ENCODE measurements at regions not wholly inside any gene's neighbourhood (a gene's known extent, or its start where the extent isn't known, plus 50 kb on each side); places are given as distances from the start of the nearest gene placed in this dataset.
"Not testable (repeated sequence)": the region's sequence is repeated elsewhere in the genome, so short reads cannot be mapped to it uniquely, and the experiment has no call there.

- no peak for DNase-seq
Observed at GRCh38 chr18:77329651-77330050, 80.0 kb downstream of the GALR1 start.

GRCh38 chr18:77334876-77335275 lies 85.2 kb downstream of the GALR1 start:
- no peak for DNase-seq

- no peak for DNase-seq
Observed at GRCh38 chr18:77337604-77338003, 88.0 kb downstream of the GALR1 start.

- DNase-seq, result no peak
Observed at GRCh38 chr18:77339093-77339492, 89.4 kb downstream of the GALR1 start.

DNA sequence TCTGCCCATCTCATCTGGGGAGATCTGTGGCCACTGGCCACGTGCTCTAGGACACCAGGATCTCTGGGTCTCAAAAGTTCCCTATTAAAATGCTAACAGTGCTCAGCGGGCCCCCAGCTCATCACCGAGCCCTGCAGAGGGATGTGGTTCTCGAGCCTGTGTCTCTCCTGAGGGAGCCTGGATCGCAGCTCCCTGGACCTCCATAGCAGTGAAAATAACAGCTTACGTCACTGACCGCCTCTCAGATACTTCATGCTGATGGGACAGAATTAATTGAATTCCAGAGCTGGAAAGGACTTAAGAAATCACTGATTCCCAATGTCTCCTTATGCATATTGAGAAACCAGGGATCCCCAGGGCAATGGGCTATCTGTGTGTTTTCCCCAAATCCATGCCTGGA lies 90.0 kb downstream of the GALR1 start:
- no peak for DNase-seq

DNA sequence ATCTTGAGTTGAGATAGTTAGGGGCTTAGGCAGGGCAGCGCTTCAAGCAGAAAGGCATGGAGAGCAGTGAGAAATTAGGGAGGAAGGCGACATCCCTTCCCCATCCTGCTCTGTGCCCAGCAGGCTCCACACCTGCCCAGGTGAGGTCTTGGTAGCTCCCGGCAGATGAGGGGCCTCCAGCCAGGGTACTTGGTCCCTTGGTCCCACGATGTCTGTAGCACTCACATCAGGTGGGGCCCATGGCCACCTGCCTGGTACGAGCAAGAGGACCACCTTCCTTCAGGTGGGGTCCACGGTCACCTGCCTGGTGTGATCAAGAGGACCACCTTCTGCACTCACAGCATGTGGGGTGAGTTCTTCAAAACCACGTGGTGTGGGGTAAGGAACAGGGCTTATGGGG lies 91.2 kb downstream of the GALR1 start:
- DNase-seq, result no peak

GRCh38 chr18:77341527-77342325 lies 92.1 kb downstream of the GALR1 start:
- no peak for DNase-seq

DNA sequence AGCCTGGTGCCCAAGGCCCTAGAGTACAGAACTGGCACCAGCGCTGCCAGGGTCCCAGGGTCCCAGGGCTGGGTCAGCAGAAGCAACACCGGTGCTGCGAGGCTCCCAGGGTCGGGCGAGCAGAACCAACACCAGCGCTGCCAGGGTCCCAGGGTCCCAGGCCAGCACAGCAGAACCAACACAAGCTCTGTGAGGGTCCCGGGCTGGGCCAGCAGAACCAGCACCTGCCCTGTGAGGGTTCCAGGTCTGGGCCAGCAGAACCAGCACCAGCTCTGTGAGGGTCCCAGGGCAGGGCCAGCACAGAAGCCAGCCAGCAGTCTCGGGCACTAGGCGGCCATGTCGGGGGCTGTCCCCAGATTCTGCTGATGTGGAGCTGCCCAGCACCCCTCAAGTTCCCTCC lies 93.1 kb downstream of the GALR1 start:
- no peak for DNase-seq

GRCh38 chr18:77343846-77344510 lies 94.3 kb downstream of the GALR1 start:
- no peak for DNase-seq

- DNase-seq, result no peak
Observed at GRCh38 chr18:77344786-77345500, 95.3 kb downstream of the GALR1 start.

DNA sequence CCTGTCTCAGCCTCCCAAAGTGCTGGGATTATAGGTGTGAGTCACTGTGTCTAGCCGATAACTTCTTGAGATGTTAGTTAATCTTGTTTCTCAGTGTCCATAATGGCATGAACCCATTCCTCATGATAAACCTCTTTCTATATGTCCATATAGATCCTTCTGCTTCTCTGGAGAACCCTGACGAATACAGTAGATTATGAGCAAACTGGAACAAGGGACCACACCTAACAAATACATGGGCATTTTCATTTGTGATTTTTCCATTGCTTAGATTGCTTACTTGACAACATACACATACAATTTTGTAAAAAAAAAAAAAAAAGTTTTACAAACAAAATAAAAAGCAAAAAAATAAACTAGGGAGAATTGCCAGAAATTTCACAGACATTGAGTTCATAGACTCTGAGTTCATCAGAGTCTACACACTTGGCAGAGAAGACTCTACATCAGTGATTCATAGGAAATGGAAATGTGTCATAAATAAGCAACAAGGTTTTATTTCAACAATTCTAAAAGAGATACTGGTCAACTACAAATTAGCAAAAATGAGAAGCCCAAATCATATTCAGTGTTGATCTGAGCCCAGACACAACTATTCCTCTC lies 96.7 kb downstream of the GALR1 start:
- DNase-seq, result no peak

GRCh38 chr18:77353349-77353748 lies 103.7 kb downstream of the GALR1 start:
- not testable (repeated sequence) for DNase-seq

DNA sequence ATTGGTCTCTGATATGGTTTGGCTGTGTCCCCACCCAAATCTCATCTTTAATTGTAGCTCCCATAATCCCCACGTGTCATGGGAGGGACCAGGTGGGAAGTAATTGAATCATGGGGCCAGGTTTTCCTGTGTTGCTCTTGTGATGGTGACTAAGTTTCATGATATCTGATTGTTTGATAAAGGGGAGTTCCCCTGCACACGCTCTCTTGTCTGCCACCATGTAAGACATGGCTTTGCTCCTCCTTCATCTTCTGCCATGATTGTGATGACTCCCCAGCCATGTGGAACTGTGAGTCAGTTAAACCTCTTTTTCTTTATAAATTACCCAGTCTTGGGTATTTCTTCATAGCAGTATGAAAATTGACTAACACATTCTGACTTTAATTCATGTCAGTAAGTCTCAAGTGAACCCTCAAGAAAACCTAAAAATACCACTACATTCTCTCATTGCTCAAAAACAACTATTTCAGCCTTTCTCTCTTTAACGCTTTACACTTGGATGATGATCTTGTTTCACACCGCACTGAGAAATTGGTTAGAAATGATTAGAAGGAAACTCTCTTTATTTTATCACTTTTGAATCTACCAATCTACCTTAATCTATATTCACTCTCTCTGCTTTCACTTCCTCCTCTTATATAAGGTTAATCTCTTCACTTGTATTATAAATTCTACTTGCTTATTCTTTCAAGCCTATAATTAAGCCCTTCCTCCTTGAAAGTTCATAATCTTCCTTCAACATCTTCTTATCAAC lies 110.1 kb downstream of the GALR1 start:
- no peak for DNase-seq

- no peak for DNase-seq
Observed at GRCh38 chr18:77360315-77361190, 110.9 kb downstream of the GALR1 start.

- no peak for DNase-seq
Observed at GRCh38 chr18:77361382-77361781, 111.7 kb downstream of the GALR1 start.

DNA sequence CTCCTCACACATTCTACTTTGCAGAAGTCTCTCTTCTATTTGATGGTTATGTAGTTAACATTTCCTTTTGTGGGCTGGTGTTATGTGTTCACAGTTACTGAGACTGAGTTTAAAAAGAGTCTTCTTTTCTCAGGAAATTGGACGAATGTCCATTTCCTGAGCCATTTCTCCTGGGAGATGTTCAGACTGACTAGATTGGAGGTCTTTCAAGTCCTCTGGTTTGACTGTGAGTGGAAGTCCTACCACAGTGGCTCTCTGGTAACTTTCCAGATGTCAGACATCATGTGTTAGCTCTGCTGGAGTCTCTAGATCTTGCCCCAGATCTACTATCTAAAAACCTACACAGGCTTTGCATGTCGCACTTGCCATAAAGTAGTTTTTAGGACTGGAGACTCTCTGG lies 116.0 kb downstream of the GALR1 start:
- DNase-seq, result no peak

DNA sequence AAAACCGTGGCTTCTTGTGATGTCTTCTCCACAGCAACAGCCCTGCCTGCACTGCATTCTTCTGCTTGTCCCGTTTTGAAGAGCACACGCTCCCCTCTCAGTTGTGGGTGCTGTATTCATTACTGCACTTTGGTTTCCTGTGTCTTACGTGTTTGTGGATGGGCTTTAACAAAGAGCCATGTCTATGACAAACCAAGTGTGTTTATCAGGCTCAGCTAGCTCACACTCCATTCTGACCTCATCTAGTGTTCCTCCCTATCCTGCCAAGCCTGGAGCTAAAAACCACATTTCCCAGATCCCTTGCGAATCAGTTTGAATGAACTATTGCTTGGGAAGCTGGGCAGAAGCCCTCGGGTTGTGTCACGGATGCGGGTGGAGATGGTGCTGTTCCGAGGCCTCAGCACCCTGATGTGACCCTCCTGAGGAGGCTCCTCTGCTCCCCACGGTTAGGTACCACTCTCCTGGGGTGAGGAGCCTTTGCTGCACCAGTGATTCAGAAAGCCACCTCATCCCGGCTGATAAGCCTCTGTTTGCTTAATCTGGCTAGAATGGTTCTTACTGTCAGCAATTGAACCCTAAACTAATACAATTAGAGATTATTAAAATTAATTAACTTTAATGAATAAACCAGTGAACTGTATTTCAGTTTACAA lies 116.5 kb downstream of the GALR1 start:
- no peak for DNase-seq

GRCh38 chr18:77366720-77367641 lies 117.3 kb downstream of the GALR1 start:
- peak; percentile 39 for DNase-seq

- no peak for DNase-seq
Observed at GRCh38 chr18:77369644-77370043, 120.0 kb downstream of the GALR1 start.

All from occipital lobe (tissue), 1 donor.